NCI-H1105 treated with DMSO at 0.1 percent for 48 hours (cell line): ENCODE measurements at regions not wholly inside any gene's neighbourhood (a gene's known extent, or its start where the extent isn't known, plus 50 kb on each side); places are given as distances from the start of the nearest gene placed in this dataset.

Experiments used
- DNase-seq: peaks from one replicate; lab custom pipeline; 2025; lab: John Stamatoyannopoulos, UW

DNA sequence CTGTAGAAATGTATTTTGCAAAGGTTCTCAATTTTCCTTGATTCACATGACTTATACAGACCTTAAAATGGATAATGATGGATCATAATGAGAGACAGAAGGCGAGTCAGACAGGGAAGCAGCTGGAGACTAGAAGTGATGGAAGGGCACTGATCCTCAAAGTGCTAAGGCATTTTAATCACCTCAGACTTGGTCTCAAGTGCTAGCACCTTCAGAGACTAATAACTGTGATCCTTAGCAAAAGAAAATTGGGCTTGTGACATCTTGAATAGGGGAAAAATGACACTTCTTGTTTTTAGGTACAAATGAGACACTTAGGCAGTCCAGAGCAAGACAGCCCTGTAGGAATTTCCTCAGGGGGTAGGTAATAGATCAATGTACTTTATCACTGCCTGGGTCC is 1011.7 kb downstream of the SQOR start:
- DNase-seq = no peak

DNA sequence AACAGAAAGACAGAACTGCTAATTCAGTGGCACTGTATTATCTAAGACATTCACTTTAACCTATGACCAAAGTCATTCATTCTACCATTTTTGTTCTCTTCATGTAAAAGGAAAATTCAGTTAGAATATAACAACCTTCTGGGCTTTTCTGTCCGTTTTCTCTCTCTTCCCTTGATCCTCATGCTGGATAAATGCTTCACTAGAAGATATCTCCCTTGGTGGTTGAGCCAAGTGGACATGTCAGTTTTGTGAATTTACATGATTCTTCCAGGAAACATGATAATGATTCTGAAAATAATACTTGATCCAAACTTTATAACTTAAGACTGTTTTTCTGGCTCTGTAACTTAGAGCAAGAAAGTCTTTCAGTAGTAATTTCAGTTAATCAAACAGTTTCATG is 1012.2 kb downstream of the SQOR start:
- DNase-seq = no peak

DNA sequence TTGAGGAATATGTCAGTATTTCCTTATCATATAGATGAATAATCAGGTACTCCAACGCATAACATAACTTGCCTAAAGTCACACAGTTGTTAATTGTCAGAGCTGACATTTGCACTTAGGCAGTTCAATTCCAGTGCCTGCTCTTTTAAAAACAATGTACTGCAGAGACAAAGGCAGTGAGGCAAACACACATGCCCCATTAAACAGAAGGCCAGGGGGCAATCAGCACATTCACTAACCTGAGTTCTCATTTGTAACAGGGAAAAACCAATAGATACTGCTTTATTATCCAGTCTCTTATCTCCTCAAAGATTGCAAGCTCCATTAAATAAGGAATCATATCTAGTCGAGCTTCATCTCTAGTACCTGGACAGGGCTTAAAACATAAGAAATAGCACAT is 1017.4 kb downstream of the SQOR start:
- DNase-seq = no peak

DNA sequence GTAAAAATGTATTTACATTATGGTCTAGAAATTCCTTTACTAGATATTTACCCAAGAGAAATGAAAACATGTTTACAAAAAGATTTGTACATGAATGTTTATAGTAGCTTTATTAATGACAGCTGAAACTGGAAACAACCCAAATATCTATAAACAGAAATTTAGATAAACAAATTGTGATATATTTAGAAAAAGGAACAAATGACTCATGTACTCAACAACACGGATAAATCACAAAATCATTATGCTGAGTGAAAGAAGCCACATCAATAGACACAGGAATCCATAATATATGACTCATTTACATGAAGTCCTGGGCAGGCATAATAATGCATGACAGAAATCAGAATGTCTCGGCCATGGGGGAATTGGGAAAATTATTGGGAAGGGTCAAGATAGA is 1020.2 kb downstream of the SQOR start:
- no peak for DNase-seq

DNA sequence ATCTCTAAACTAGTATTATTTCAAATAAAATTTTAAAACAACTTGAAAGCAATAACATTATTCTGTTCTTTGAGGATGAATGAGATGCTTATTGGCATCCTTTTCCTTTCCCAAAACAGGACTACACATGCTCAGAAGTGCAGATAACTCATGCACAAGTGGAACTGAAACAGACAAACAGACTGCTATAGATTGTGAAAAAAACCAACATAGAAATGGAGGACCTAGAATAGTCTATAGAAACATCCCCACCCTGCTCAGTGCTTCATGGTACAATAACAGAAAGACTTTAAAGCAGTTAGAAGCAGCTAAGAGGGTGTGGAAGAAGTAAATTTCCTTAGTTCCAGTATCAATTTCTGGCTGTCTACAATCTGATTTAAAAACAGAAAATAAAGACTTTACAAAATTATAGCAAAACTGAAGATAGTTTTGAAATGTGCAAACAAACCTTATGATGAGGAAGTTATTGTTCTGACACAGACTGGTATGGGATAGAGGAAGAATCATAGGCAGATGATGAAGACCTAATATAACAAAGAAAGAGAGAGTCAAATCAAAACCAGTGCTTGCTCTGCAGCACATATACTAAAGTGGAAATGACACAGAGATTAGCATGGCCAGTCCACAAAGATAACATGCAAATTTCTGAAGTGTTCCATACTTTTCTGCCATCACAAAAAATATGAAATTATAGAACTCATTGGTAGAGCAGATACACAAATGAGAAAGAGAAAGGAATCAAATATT is 1025.4 kb downstream of the SQOR start:
- DNase-seq = no peak

DNA sequence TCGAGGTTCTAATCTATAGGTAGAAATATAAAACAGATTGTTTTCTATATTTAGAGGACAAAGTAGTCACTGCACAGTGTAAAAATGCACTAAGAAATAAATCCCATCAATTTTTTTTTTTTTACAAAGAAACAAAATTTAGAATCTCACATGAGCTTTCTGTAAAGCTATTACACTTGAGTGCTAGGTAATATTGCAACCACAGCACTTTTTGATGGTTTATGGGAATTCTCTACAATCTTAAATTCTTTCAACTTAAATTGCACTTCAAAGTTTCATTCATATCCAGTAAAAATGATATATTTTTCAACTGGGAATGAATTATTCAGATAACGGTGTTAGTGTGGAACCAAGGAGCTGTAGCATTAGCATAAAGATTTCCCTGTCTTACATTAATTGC is 1035.4 kb downstream of the SQOR start:
- no peak for DNase-seq

DNA sequence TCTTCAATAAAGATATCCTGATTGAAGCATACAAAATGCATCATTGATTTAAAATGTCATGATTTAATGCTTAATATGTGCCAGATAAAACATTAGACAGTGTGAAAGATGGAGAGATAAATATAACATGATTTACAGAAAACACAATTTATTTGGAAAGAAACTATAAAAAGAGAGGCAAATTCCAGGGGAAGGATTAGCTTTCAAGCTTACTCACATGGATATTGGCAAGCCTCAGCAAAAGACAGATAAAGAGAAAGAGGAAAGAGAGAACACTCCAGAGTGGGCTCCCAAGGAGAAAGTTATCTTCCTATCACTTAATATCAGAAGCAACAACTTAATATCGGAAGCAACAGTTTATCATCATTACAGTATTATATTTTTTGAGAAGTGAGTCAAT is 1036.5 kb downstream of the SQOR start:
- DNase-seq = no peak

DNA sequence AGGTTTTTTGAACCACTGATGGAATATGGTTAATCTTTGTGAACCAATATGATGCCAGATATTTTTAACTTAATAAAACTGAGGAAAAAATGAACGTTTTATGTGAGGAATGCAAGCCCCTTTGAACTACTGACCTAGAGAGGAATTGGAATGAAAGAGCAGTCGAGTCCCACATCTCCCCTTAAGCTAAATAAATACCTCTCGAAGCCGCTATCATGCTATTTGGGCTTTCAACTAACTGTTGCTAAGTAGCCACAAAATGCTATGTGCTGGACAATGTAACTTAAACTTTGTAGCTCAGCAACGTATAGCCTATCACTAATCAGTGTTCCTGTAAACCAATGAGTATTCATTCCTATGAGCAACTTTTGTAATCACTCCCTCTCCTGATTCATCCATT is 1037.2 kb downstream of the SQOR start:
- DNase-seq = no peak

DNA sequence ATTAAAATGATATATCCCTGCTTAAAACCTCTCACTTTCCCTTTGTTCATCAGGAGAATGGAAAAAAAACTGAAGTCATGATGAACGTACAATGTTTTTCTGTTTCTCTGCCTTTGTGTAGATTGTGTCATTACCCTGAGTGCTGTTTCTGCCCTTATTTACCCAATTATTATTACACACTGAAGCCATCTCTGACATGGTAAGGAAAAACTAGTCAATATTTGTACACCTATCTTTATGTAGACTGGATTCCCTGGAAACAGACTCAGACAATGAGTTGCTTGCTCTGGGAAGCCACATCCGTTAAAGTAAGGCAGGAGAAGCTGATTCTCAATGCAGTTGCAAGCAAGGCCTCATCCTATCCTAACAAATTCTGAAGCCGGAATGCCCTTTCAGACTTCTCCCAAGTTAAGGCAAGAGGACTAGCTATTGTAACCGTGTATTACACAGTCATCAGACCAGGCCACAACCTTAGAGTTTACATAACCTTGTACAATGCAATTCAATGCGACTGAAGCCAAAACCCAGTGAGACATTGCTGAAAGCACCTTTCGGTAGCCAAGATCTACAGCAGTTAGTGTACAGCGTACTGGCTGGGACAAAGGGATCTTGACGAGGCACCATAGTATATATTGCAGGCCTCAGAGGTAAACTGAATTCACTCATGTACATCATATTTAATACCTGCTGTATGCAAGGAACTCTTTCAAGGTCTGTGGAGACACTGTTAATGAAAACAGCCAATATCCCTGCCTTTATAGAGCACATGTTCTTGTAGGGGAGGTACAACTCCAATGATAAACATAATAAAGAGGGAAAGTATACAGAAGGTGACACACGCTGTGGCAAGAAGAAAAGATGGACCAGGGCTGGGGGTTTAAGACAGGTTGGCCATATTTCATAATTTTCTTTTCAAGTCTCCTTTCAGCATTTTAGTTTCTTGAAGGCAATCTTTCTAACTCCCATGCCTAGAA is 1040.8 kb upstream of the SEMA6D start:
- DNase-seq = no peak

DNA sequence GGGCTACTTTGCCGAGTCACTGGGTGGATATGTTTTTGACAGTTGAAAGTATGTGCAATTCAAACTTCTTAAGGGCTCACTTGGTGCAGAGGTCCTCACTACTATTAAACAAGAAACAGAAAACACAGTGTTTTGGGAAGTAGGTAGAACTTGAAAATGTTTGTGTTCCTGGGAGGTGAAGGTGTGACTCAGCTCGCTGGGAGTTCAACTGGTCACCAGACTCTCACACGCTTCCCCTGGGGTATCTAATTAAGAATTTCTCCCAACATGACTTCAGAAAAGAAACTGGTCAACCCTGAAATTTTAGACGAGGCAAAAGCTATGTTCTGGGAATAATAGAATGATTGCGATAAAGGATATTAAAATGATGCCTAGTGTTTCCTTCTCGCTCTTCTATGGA is 1039.8 kb upstream of the SEMA6D start:
- no peak for DNase-seq

DNA sequence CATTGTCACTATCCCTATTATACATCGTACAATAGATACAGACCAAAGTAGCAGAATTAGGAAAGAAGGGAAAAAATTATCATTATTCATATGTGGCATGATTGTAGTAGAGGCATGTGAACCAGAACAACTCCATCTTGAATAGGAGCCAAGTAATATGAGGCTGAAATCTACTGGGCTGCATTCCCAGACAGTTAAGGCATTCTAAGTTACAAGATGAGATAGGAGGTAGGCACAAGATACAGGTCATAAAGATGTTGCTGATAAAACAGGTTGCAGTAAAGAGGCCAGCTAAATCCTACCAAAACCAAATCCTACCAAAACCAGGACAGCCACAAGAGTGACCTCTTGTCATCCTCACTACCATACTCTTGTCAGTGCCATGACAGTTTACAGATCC is 1035.4 kb upstream of the SEMA6D start:
- DNase-seq = no peak

DNA sequence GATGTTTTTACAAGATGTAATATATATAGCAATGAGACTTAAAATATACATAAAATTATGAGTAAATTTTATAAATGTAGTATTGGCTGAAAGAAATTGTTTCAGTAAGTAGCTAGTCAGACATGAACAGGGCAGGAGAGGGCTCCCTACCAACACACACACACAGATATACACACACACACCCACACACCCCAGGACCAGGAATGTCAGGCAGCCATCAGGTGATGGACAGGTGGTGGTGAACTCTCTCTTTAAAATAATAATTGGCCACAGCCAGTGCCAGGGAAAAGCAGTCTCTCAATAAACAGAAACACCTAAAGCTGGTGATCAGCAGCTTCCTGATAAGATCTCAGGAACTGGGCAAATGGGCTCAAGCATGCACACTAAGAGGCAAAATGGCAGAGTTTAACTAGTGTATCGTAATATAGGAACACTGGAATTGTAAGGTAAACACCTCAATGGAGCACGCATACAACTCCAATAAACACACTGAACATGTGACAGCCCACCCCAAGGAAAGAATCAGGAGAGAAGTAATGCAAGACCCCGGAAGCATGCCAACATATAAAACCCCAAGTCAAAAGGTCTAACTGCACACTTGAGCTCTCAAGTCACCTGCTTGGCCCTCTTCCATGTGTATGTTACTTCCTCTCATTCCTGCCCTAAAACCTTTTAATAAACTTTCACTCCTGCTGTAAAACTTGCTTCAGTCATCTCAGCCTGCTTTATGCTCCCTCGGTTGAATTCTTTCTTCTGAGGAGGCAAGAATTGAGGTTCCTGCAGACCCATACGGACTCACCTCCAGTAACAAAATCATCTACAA is 1034.1 kb upstream of the SEMA6D start:
- no peak for DNase-seq

DNA sequence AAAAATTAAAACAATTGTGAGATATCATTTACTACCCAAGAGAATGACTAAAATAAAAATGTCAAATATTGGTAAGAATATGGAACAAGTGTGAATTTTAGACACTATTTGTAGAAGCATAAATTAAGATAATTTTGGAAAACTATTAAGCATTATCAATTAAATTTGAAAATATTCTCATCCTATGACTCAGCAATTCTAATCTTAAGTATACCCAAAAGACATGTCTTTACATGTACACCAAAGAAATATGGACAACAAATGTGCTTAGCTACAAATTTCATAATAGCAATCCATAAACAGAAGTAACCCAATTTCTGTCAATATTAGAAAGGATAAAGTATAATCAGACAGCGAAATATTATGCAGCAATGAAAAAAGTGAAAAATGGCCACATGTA is 1032.2 kb upstream of the SEMA6D start:
- DNase-seq = no peak

DNA sequence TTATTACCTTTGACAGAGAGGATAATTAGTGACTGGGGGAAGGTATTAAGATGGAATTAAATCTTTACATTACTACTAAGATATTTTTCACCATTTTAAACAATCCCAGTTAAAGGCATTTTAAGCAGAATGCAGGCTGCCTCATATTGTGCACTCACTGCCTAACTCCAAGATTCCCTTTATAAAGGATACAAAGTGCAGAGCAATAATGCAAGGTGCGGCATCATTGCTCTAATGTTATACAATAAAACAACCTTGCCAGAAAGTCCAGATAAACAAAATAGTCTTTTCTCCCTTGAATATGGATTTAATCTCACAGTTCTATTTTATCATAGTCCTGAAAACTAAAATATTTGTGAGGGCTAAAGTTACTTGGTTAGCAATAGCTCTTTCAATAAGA is 1031.6 kb upstream of the SEMA6D start:
- no peak for DNase-seq

DNA sequence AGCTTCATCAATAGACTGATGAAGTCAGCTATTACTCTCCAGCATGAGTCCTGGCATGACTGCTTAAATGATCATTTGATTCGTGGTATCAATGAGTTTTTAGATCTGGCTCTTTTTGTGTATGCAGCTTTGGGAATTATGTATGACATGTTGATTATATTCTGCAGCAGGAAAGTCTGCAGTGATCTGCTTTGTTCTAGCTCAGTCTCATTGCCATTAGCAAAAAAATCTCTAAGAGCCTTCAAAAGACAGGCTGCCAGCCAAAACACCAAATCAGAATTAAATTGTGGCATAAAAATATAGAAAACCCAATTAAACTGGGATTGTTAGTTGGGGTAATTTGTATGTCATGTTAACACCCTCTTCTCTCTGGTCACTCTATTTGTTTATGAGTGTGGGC is 1021.0 kb upstream of the SEMA6D start:
- DNase-seq = no peak

DNA sequence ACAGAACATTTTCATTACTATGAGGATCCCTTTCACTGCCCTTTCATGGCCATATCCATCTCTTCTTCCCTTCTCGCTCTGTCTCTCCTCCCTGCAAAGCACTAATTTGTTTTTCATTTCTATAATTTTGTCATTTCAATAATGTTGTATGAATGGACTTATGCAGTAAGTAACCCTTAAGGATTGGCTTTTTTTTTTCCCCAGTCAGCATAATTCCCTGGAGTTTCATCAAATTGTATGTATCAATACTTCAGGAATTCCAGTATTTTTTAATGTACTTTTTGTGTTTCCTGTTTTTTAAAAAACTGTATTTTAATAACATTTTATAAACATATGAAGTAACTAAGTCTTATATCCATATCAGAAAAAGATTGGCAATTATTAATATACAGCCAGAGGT is 1016.0 kb upstream of the SEMA6D start:
- DNase-seq = no peak

DNA sequence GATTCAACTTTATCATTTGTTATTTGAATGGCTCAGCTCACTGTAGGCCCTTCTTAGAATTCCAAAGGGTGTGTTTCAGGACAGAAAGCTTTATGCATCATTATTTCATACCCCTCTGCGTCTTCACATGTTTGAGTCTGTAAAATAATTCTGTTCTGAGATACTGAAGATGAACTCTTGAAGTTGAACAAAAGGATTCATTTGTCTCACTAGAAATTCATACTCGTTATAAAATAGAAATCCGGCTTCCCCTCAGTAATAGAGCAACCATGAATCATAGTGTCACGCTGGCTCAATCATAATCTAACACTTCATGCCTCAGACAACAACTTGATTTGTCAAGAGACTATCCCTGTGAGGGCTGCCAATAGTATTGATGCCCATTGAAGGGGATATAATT is 1015.4 kb upstream of the SEMA6D start:
- DNase-seq = no peak

DNA sequence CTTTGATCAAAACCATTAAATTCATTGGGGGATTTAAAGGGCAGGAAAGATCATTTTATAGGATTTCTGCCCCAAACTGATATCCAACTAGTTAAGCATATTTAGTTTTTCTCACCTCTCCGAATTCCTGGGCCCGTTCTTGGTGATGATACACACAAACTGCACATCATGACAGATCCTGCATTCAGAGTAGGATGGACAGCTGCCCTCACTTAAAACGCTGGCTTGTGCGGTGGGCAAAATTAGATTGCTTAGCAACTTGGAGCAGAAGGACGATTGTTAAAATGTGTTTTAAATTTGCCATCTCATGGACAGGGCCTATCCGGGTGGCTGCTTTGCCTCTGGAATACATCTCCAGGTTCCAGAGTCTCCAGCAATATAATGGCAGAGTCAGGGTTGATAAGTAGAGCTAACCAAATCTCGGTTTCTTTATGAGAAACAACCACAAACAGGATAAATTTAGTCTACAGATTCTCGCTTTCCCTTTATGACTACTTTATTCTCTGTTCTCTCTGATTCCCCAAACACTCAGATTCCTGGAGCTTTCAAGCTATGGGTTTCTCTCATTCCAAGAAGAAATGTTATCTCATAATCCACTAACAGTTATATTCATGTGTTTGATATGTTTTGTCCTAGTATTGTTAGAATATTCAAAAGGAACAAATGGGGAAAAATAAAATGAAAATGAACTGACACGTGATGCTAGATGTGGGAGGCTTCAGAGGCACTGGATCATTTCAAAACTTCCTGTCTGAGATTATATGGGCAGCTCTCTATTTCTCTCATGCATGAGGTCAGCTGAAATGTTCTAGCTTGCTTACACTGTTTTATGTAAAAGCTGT is 1014.1 kb upstream of the SEMA6D start:
- DNase-seq = no peak

DNA sequence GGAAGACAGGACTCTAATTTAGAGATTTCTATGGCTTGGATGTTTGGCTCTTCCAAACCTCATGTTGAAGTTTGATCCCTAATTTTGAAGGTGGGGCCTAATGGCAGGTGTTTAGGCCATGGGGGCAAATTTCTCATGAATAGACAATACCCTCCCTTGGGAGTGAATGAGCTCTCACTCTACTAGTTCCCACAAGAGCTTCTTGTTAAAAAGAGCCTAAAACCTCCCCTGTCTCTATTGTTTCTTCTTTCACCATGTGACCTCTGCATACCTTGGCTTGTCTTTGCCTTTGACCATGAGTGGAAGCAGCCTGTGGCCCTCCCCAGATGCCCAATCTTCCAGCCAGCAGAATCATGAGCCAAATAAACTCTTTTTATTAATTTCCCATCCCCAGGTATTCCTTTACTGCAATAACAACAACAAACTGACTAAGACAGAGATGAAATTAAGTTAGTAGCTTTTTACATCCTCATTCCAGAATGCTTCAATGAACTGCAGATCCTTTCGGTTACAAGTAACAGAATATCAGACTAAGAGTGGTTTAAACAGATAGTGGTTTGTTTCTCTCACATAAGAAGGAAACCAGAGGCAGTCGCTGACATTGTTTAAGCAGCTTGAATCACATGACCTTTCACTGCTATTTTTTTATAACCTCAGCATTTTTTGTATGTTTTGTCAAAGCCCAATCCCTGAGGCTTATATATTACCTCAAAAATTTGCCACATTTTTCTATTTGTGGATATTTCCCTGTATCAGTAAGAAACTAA is 1013.3 kb upstream of the SEMA6D start:
- DNase-seq = no peak

DNA sequence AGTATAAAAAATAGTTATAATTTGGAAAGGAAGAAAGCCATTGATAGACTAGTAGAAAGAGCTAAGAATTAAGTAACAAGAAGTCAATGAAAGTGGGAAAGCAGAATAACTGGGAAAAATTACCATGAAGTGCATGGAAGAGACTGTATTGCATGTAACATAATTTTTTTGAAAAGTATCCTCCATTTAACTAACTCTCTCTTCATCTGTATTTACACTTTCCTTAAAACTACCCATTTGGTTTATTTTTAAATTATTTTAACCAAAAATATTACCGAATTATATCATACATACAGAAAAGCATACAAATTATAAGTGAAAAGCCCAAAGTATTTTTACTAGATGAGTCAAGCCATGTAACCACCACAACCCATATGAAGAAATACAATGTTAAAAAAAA is 1009.9 kb upstream of the SEMA6D start:
- DNase-seq = no peak

DNA sequence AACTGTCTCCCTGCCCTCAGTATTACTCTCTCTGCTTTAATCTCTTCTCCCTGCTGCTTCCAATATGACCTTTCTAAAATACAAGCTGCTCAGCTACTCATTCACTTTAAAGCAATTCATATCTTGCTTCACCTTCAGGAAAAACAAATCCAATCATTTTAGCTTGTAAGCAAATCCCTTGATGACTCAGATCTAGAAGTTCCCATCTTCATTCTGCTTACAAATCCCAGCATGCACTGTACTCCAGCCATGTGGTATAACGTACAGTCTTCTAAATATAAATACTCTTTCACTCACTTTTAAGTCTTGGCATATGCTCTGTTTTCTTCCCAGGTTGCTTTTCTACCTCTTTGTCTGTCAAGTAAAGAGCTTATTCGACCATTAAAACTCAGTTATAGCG is 1009.1 kb upstream of the SEMA6D start:
- DNase-seq = no peak
